Adrenal gland (tissue), 9 donors: ENCODE measurements at regions not wholly inside any gene's neighbourhood (a gene's known extent, or its start where the extent isn't known, plus 50 kb on each side); places are given as distances from the start of the nearest gene placed in this dataset.

Source experiments
- DNase-seq, 7 donors: peaks; one replicate each; pipeline ENCODE4 v3.0.0-alpha.2; 2019 to 2020
- H3K27ac ChIP-seq, 5 donors: fragments of 200-600 bp; sonication (generic) in 4 of 5; 1 replicate in 3 of 5; 2 replicates in 2 of 5; pipeline versions ENCODE4 v1.5.1 to v1.8.0; 2016 to 2020; ENCODE audit warnings: mild to moderate bottlenecking in 1 of 5
- H3K27me3 ChIP-seq: fragments of 200-600 bp; 2 replicates; pipeline ENCODE4 v1.8.0; 2021
- H3K36me3 ChIP-seq, 2 donors: fragments of 200-600 bp; replicated peaks in 1 of 2; 1 replicate in 1 of 2; 2 replicates in 1 of 2; pipeline versions ENCODE4 v1.5.1 to v1.8.0; 2018 to 2022
- H3K4me1 ChIP-seq, 2 donors: fragments of 200-600 bp; replicated peaks in 1 of 2; 1 replicate in 1 of 2; 2 replicates in 1 of 2; pipeline versions ENCODE4 v1.5.1 to v1.8.0; 2018 to 2021
- H3K4me3 ChIP-seq, 4 donors: fragments of 200-600 bp; sonication (generic) in 3 of 4; one replicate each; pipeline ENCODE4 v1.5.1; 2016 to 2018
- H3K9me3 ChIP-seq, 3 donors: fragments of 200-600 bp; sonication (generic) in 1 of 3; replicated peaks in 1 of 3; 1 replicate in 2 of 3; 2 replicates in 1 of 3; pipeline versions ENCODE4 v1.5.1 to v1.8.0; 2016 to 2021
- CTCF ChIP-seq, 6 experiments: fragments of 450-650 bp in 4 of 6; fragments of 200-600 bp in 2 of 6; sonication (generic) in 1 of 6; IDR thresholded peaks; 1 replicate in 5 of 6; 2 replicates in 1 of 6; pipeline versions ENCODE4 v1.5.1 to v1.8.0; 2016 to 2021; ENCODE audit warnings: antibody characterized with exemption in 6 of 6, mild to moderate bottlenecking in 2 of 6, moderate library complexity in 1 of 6
- POLR2A ChIP-seq, 2 donors: fragments of 450-650 bp; IDR thresholded peaks; one replicate each; pipeline ENCODE4 v1.6.1; 2017; ENCODE audit warnings: antibody characterized with exemption in 2 of 2, mild to moderate bottlenecking in 2 of 2, moderate library complexity in 1 of 2
- WGBS, 4 donors: extraction: QIAGEN DNeasy Blood & Tissue Kit in 2 of 4; methylation state at CpG; one replicate each; pipeline versions ENCODE4 v1.1.5 to v1.1.7; 2013 to 2017; 5-methylcytosine and 5-hydroxymethylcytosine counted together
- intact Hi-C, 2 donors: fragments of 100-400 bp; cut with DNase I; formaldehyde crosslinking; loops; one replicate each; pipeline versions ENCODE4 v1.14.1 to v1.15.0; 2022 to 2023
- donor health status: healthy with polysubstance abuse.
- donor health status: Bipolar disorder and iron deficiency.
- donor health status: DM: yes; HTN: yes; CAD: no.
- donor health status: DM: no; HTN: no; CAD: no.
- donor health status: DM: no; HTN: no; CAD: no.

- Histone ChIP-seq H3K4me1 (no peaks in the 10 kb centered on the region), H3K9me3 (no peaks in the 10 kb centered on the region), H3K4me3 (no peak overlapping the region), H3K27ac (no peak overlapping the region), H3K36me3 (no peaks in the 10 kb centered on the region), H3K27me3 (no peaks in the 10 kb centered on the region)
- 59 to 92% (median 89%) methylated on average over 3 of the region's 3 CpGs for WGBS, 4 donors
- TF ChIP-seq CTCF (IDR thresholded peaks at IDR 0.05): no peak
- no peak for TF ChIP-seq POLR2A (IDR thresholded peaks at IDR 0.05)
- intact Hi-C loops: no loop called here
- DNase-seq: no peak
Measured at GRCh38 chr1:232894436-232894835, 56.0 kb upstream of the NTPCR start.

- intact Hi-C loops: no loop called here
- Histone ChIP-seq H3K27me3 (no peaks in the 10 kb centered on the region), H3K27ac (no peak overlapping the region), H3K4me3 (no peak overlapping the region), H3K36me3 (no peaks in the 10 kb centered on the region), H3K9me3 (no peaks in the 10 kb centered on the region), H3K4me1 (no peaks in the 10 kb centered on the region)
- 93 to 100% (median 98%) methylated on average over 1 to 7 of the region's 7 CpGs for WGBS, 4 donors
- TF ChIP-seq CTCF (IDR thresholded peaks at IDR 0.05) (no peak), POLR2A (IDR thresholded peaks at IDR 0.05) (no peak)
- no peak for DNase-seq
Measured at GRCh38 chr1:232897949-232898465, 52.4 kb upstream of the NTPCR start.

GRCh38 chr1:232899268-232899667 is 51.1 kb upstream of the NTPCR start:
- TF ChIP-seq POLR2A (IDR thresholded peaks at IDR 0.05) (no peak), CTCF (IDR thresholded peaks at IDR 0.05) (no peak)
- Histone ChIP-seq H3K4me3 (no peak overlapping the region), H3K27me3 (no peaks in the 10 kb centered on the region), H3K27ac (no peak overlapping the region), H3K9me3 (no peaks in the 10 kb centered on the region), H3K4me1 (no peaks in the 10 kb centered on the region), H3K36me3 (no peaks in the 10 kb centered on the region)
- intact Hi-C loops: no loop called here
- DNase-seq: no peak
- WGBS, 4 donors: 0 to 97% (median 83%) methylated on average over 1 to 5 of the region's 5 CpGs

- DNase-seq: no peak
- no peaks in the 10 kb centered on the region for H3K4me1 ChIP-seq
- no peaks in the 10 kb centered on the region for H3K9me3 ChIP-seq
- no peak overlapping the region for H3K27ac ChIP-seq
- no peak overlapping the region for H3K4me3 ChIP-seq
- no peaks in the 10 kb centered on the region for H3K27me3 ChIP-seq
- intact Hi-C loops: no loop called here
- H3K36me3 ChIP-seq: no peaks in the 10 kb centered on the region
- TF ChIP-seq CTCF (IDR thresholded peaks at IDR 0.05) (no peak), POLR2A (IDR thresholded peaks at IDR 0.05) (no peak)
Measured at GRCh38 chr1:232899839-232900238, 50.6 kb upstream of the NTPCR start.
